WTC11 (cell line): ENCODE measurements at regions not wholly inside any gene's neighbourhood (a gene's known extent, or its start where the extent isn't known, plus 50 kb on each side); places are given as distances from the start of the nearest gene placed in this dataset.

Experiments used
- ATAC-seq: fragments of 200-7000 bp; cut with Tn5 transposase; 2 replicates; pipeline ENCODE4 v1.10.0; 2021; ENCODE audit warnings: mild to moderate bottlenecking, moderate library complexity
- CTCF ChIA-PET: fragments of 300-600 bp; sonication (Branson Sonifier 250); formaldehyde crosslinking; loops from one replicate; lab custom pipeline; 2021; ENCODE audit warnings: antibody characterized with exemption; lab: Charles Lee
- POLR2A ChIA-PET: fragments of 350-600 bp; sonication (Branson Sonifier 250); formaldehyde crosslinking; loops from one replicate; lab custom pipeline; 2021; ENCODE audit warnings: antibody characterized with exemption; lab: Charles Lee
- DNase-seq: peaks from one replicate; pipeline ENCODE4 v3.0.0; 2021; ENCODE audit warnings: low spot score
- H3K27ac Mint-ChIP-seq: 2 replicates; pipeline ENCODE4 v1.8.0; 2021; ENCODE audit warnings: mixed read lengths
- H3K27me3 Mint-ChIP-seq: 2 replicates; pipeline ENCODE4 v1.8.0; 2021; ENCODE audit warnings: low read depth, mild to moderate bottlenecking, moderate library complexity, mixed read lengths
- H3K36me3 Mint-ChIP-seq: 2 replicates; pipeline ENCODE4 v1.8.0; 2021; ENCODE audit warnings: mixed read lengths
- H3K4me1 Mint-ChIP-seq: 2 replicates; pipeline ENCODE4 v1.8.0; 2022; ENCODE audit warnings: mixed read lengths
- H3K4me3 Mint-ChIP-seq: 2 replicates; pipeline ENCODE4 v1.8.0; 2021; ENCODE audit warnings: mild to moderate bottlenecking, moderate library complexity, mixed read lengths
- H3K9me3 Mint-ChIP-seq: 2 replicates; pipeline ENCODE4 v1.8.0; 2021; ENCODE audit warnings: mixed read lengths
- ARID4B ChIP-seq: sonication (generic); formaldehyde crosslinking; IDR thresholded peaks from 2 replicates; pipeline ENCODE4 v1.8.0; 2023; ENCODE audit warnings: missing genetic modification reagents, mild to moderate bottlenecking, borderline replicate concordance
- ATF3 ChIP-seq: sonication (generic); formaldehyde crosslinking; conservative IDR thresholded peaks from 2 replicates; pipeline ENCODE4 v1.8.1; 2022; ENCODE audit warnings: mild to moderate bottlenecking, missing genetic modification reagents
- CBFB ChIP-seq: sonication (generic); formaldehyde crosslinking; IDR thresholded peaks from 2 replicates; pipeline ENCODE4 v1.8.1; 2022; ENCODE audit warnings: mild to moderate bottlenecking, low read depth, missing genetic modification reagents
- CDX4 ChIP-seq: fragments of 250-450 bp; sonication (Bioruptor Pico); IDR thresholded peaks from 2 replicates; pipeline ENCODE4 v1.9.0; 2021; ENCODE audit warnings: moderate library complexity, mild to moderate bottlenecking, inconsistent platforms, borderline replicate concordance
- CREM ChIP-seq: sonication (generic); formaldehyde crosslinking; IDR thresholded peaks from 2 replicates; pipeline ENCODE4 v1.8.1; 2022; ENCODE audit warnings: mild to moderate bottlenecking, missing genetic modification reagents, moderate library complexity
- E2F1 ChIP-seq: sonication (generic); formaldehyde crosslinking; IDR thresholded peaks from 2 replicates; pipeline ENCODE4 v1.8.0; 2022; ENCODE audit warnings: mild to moderate bottlenecking, missing genetic modification reagents
- ELF4 ChIP-seq: sonication (generic); formaldehyde crosslinking; IDR thresholded peaks from 2 replicates; pipeline ENCODE4 v1.8.1; 2022; ENCODE audit warnings: low read depth, mild to moderate bottlenecking, moderate library complexity, missing genetic modification reagents
- EMX1 ChIP-seq: fragments of 250-450 bp; sonication (Bioruptor Pico); IDR thresholded peaks from 2 replicates; pipeline ENCODE4 v1.8.0; 2021; ENCODE audit warnings: mild to moderate bottlenecking
- ERG ChIP-seq: fragments of 250-450 bp; sonication (Bioruptor Pico); IDR thresholded peaks from 2 replicates; pipeline ENCODE4 v1.8.0; 2021; ENCODE audit warnings: mild to moderate bottlenecking
- GTF2I ChIP-seq: fragments of 250-450 bp; sonication (Bioruptor Pico); conservative IDR thresholded peaks from 2 replicates; pipeline ENCODE4 v1.4.0; 2021; ENCODE audit warnings: mild to moderate bottlenecking
- HMGXB4 ChIP-seq: sonication (generic); formaldehyde crosslinking; IDR thresholded peaks from 2 replicates; pipeline ENCODE4 v1.8.1; 2023; ENCODE audit warnings: mild to moderate bottlenecking, moderate library complexity, missing genetic modification reagents
- IRF1 ChIP-seq: sonication (generic); formaldehyde crosslinking; IDR thresholded peaks from 2 replicates; pipeline ENCODE4 v1.8.0; 2023; ENCODE audit warnings: missing genetic modification reagents
- IRF2 ChIP-seq: sonication (generic); formaldehyde crosslinking; IDR thresholded peaks from 2 replicates; pipeline ENCODE4 v1.8.0; 2022; ENCODE audit warnings: low read depth, missing genetic modification reagents, borderline replicate concordance
- JAZF1 ChIP-seq: fragments of 250-450 bp; sonication (Bioruptor Pico); IDR thresholded peaks from 2 replicates; pipeline ENCODE4 v1.9.0; 2021; ENCODE audit warnings: moderate library complexity, mild to moderate bottlenecking, inconsistent platforms
- KAT7 ChIP-seq: sonication (generic); formaldehyde crosslinking; IDR thresholded peaks from 2 replicates; pipeline ENCODE4 v1.8.1; 2023; ENCODE audit warnings: missing genetic modification reagents, mild to moderate bottlenecking, borderline replicate concordance
- OVOL2 ChIP-seq: fragments of 250-450 bp; sonication (Bioruptor Pico); IDR thresholded peaks from 2 replicates; pipeline ENCODE4 v1.9.0; 2021; ENCODE audit warnings: mild to moderate bottlenecking, borderline replicate concordance
- TEAD4 ChIP-seq: sonication (generic); formaldehyde crosslinking; IDR thresholded peaks from 2 replicates; pipeline ENCODE4 v1.8.0; 2022; ENCODE audit warnings: mild to moderate bottlenecking, missing genetic modification reagents
- ZNF232 ChIP-seq: sonication (generic); formaldehyde crosslinking; IDR thresholded peaks from 2 replicates; pipeline ENCODE4 v1.8.0; 2022; ENCODE audit warnings: mild to moderate bottlenecking, missing genetic modification reagents
- ZNF425 ChIP-seq: fragments of 250-450 bp; sonication (Bioruptor Pico); conservative IDR thresholded peaks from 2 replicates; pipeline ENCODE4 v1.9.0; 2021; ENCODE audit warnings: mild to moderate bottlenecking

GRCh38 chr1:119226321-119226720 lies 85.9 kb upstream of the WARS2 start (continued):
- TF ChIP-seq IRF1, result no peak
- no peak for TF ChIP-seq ARID4B (CRISPR knock-in tag)
- no peak for TF ChIP-seq ATF3 (CRISPR knock-in tag)
- TF ChIP-seq ZNF232 (CRISPR knock-in tag), result no peak

- Mint-ChIP-seq H3K4me3 (no peak overlapping the region), H3K27ac (no peak overlapping the region), H3K4me1 (peaks cover 13% of the 10 kb centered on the region)
- POLR2A ChIA-PET, result no interaction called here
- no peak for DNase-seq
- TF ChIP-seq E2F1 (no peak), EMX1 (CRISPR knock-in tag) (no peak), CREM (CRISPR knock-in tag) (no peak), ZNF425 (CRISPR knock-in tag) (no peak), JAZF1 (CRISPR knock-in tag) (no peak), ELF4 (CRISPR knock-in tag) (no peak), ERG (CRISPR knock-in tag) (no peak), CBFB (no peak), GTF2I (CRISPR knock-in tag) (no peak)
- TF ChIP-seq, all 79 proteins: peak for 0
- CTCF ChIA-PET, result interaction anchor here (0.8 to 8.7 kb wide), 4 partner anchors 11 to 49 kb away, joined by 3 to 53 read pairs (median 4); no protein-coding TSS in a partner anchor
- no peak for ATAC-seq
- Mint-ChIP-seq H3K36me3 (no peaks in the 10 kb centered on the region), H3K9me3 (no peaks in the 10 kb centered on the region), H3K27me3 (no peaks in the 10 kb centered on the region)
Observed at GRCh38 chr1:119226913-119227312, 86.5 kb upstream of the WARS2 start.

GRCh38 chr1:119227456-119227855 lies 87.0 kb upstream of the WARS2 start:
- CTCF ChIA-PET, result interaction anchor here (8.7 kb wide), 1 partner anchor 49 kb away, joined by 53 read pairs; no protein-coding TSS in a partner anchor
- ATAC-seq (peak; percentile 27; the same call in 1 of the 2 replicates), DNase-seq (no peak)
- Mint-ChIP-seq H3K27ac (peak overlapping the region; percentile 33; the same call in 1 of the 2 replicates), H3K4me1 (peaks cover 13% of the 10 kb centered on the region), H3K36me3 (no peaks in the 10 kb centered on the region), H3K4me3 (no peak overlapping the region), H3K27me3 (no peaks in the 10 kb centered on the region), H3K9me3 (no peaks in the 10 kb centered on the region)
- POLR2A ChIA-PET, result no interaction called here
- no peak for TF ChIP-seq TEAD4 (CRISPR knock-in tag)
- TF ChIP-seq KAT7, result no peak
- no peak for TF ChIP-seq OVOL2 (CRISPR knock-in tag)
- TF ChIP-seq CREM (CRISPR knock-in tag), result no peak
- TF ChIP-seq HMGXB4 (CRISPR knock-in tag), result no peak
- TF ChIP-seq IRF2 (CRISPR knock-in tag), result no peak
- TF ChIP-seq ELF4 (CRISPR knock-in tag), result no peak
- TF ChIP-seq CDX4 (CRISPR knock-in tag), result no peak
